ENCODE measurements at regions not wholly inside any gene's neighbourhood (a gene's known extent, or its start where the extent isn't known, plus 50 kb on each side); places are given as distances from the start of the nearest gene placed in this dataset.
"Not testable (repeated sequence)": the region's sequence is repeated elsewhere in the genome, so short reads cannot be mapped to it uniquely, and the experiment has no call there.

GRCh38 chr9:36501727-36502126 is 71.0 kb upstream of the MELK start:
- H3K27me3 ChIP-seq: no peaks in the 10 kb centered on the region
- intact Hi-C loops (cut with DNase I; ENCODE audit: low total_unique reads) (no loop called here), in situ Hi-C loops (cut with MboI; ENCODE audit: low pct_ligation_motif_present in 1 of 4, low pct_unique_long_range_greater_than_20kb in 1 of 4, low sequenced_read_pairs in 3 of 4) (no loop called here)
- H3K4me1 ChIP-seq: no peaks in the 10 kb centered on the region
- no peak for DNase-seq
- H3K36me3 ChIP-seq: no peaks in the 10 kb centered on the region
- H3K9me3 ChIP-seq: no peaks in the 10 kb centered on the region
- H3K4me3 ChIP-seq: no peak overlapping the region
- WGBS, 2 donors (ENCODE audit: low coverage in 1 of 2): 96% methylated on average over 3 of the region's 3 CpGs; no CpG with 5 or more reads in 1 of the 2 donors
- TF ChIP-seq EP300 (IDR thresholded peaks at IDR 0.05; ENCODE audit: low read depth) (no peak), POLR2A (IDR thresholded peaks at IDR 0.05) (no peak), POLR2AphosphoS5 (IDR thresholded peaks at IDR 0.05) (no peak), CTCF (IDR thresholded peaks at IDR 0.05) (no peak)
- no peak overlapping the region for H3K27ac ChIP-seq

- H3K4me3 ChIP-seq; H3K27ac ChIP-seq; H3K9me3 ChIP-seq; H3K4me1 ChIP-seq; in situ Hi-C loops (cut with MboI; ENCODE audit: low pct_ligation_motif_present in 1 of 4, low pct_unique_long_range_greater_than_20kb in 1 of 4, low sequenced_read_pairs in 3 of 4); H3K27me3 ChIP-seq; H3K36me3 ChIP-seq; DNase-seq; intact Hi-C loops (cut with DNase I; ENCODE audit: low total_unique reads): not testable (repeated sequence)
- WGBS, 2 donors (ENCODE audit: low coverage in 1 of 2): 74% methylated on average over 2 of the region's 2 CpGs; no CpG with 5 or more reads in 1 of the 2 donors
These were observed 71.8 kb upstream of the MELK start for GRCh38 chr9:36500931-36501330.

- Histone ChIP-seq H3K4me3 (no peak overlapping the region), H3K27me3 (no peaks in the 10 kb centered on the region), H3K27ac (no peak overlapping the region), H3K9me3 (no peaks in the 10 kb centered on the region), H3K36me3 (no peaks in the 10 kb centered on the region), H3K4me1 (no peaks in the 10 kb centered on the region)
- in situ Hi-C loops (cut with MboI; ENCODE audit: low pct_ligation_motif_present in 1 of 4, low pct_unique_long_range_greater_than_20kb in 1 of 4, low sequenced_read_pairs in 3 of 4): loop anchor here in 1 of 4 donors (10.0 kb wide), 1 partner anchor 95 kb away; the partner anchor contains the start of gene RNF38
- no peak for DNase-seq
- intact Hi-C loops (cut with DNase I; ENCODE audit: low total_unique reads): no loop called here
- 77 to 82% methylated on average over 3 to 8 of the region's 8 CpGs for WGBS, 2 donors (ENCODE audit: low coverage in 1 of 2)
- no peak for TF ChIP-seq CTCF (IDR thresholded peaks at IDR 0.05)
- no peak for TF ChIP-seq POLR2A (IDR thresholded peaks at IDR 0.05)
- no peak for TF ChIP-seq EP300 (IDR thresholded peaks at IDR 0.05; ENCODE audit: low read depth)
- no peak for TF ChIP-seq POLR2AphosphoS5 (IDR thresholded peaks at IDR 0.05)
These were observed 73.4 kb upstream of the MELK start for GRCh38 chr9:36499174-36499890.

GRCh38 chr9:36493564-36493963 is 79.1 kb upstream of the MELK start:
- intact Hi-C loops (cut with DNase I; ENCODE audit: low total_unique reads); H3K36me3 ChIP-seq; H3K4me3 ChIP-seq; H3K27me3 ChIP-seq; H3K9me3 ChIP-seq; DNase-seq; H3K27ac ChIP-seq: not testable (repeated sequence)
- 65 to 67% methylated on average over 2 to 6 of the region's 6 CpGs for WGBS, 2 donors (ENCODE audit: low coverage in 1 of 2)
- in situ Hi-C loops (cut with MboI; ENCODE audit: low pct_ligation_motif_present in 1 of 4, low pct_unique_long_range_greater_than_20kb in 1 of 4, low sequenced_read_pairs in 3 of 4): loop anchor here in 1 of 4 donors (10.0 kb wide), 1 partner anchor 89 kb away; the partner anchor contains the start of gene RNF38
- H3K4me1 ChIP-seq: peaks cover 4 to 17% (median 5%) of the 10 kb centered on the region in 4 donors

GRCh38 chr9:36492865-36493264 is 79.8 kb upstream of the MELK start:
- Histone ChIP-seq H3K27me3 (no peaks in the 10 kb centered on the region), H3K4me1 (peaks cover 8 to 23% (median 10%) of the 10 kb centered on the region in 4 donors), H3K36me3 (no peaks in the 10 kb centered on the region), H3K9me3 (no peaks in the 10 kb centered on the region), H3K27ac (no peak overlapping the region), H3K4me3 (no peak overlapping the region)
- intact Hi-C loops (cut with DNase I; ENCODE audit: low total_unique reads): no loop called here
- in situ Hi-C loops (cut with MboI; ENCODE audit: low pct_ligation_motif_present in 1 of 4, low pct_unique_long_range_greater_than_20kb in 1 of 4, low sequenced_read_pairs in 3 of 4): loop anchor here in 1 of 4 donors (10.0 kb wide), 1 partner anchor 88 kb away; the partner anchor contains the start of gene RNF38
- TF ChIP-seq CTCF (IDR thresholded peaks at IDR 0.05): no peak
- TF ChIP-seq EP300 (IDR thresholded peaks at IDR 0.05; ENCODE audit: low read depth): no peak
- no peak for TF ChIP-seq POLR2AphosphoS5 (IDR thresholded peaks at IDR 0.05)
- no peak for TF ChIP-seq POLR2A (IDR thresholded peaks at IDR 0.05)
- DNase-seq: no peak
- 80 to 82% methylated on average over 2 of the region's 2 CpGs for WGBS, 2 donors (ENCODE audit: low coverage in 1 of 2)

All from transverse colon (tissue), 4 donors.